ENCODE measurements at regions not wholly inside any gene's neighbourhood (a gene's known extent, or its start where the extent isn't known, plus 50 kb on each side); places are given as distances from the start of the nearest gene placed in this dataset.

DNA sequence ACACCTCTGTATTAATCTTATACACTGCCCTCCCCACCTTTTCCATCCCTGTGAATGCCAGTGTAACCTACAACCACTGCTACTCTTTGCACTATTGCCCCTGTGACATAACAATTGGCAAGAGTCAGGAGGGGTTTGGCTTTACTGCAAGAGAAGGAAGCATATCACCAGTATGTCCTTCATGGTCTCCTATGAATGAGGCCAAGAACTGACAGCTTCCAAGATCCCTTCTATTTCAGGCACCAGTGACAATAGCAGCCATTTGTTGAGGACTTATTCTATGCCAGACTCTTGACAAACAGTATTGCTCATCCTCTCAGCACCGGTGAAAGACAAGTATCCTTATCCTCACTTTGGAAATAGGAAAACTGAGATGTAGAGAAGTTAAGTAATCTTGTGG is 363.9 kb downstream of the MID1IP1 start:
- in situ Hi-C loops (cut with MboI; ENCODE audit: low sequenced_read_pairs), result no loop called here

DNA sequence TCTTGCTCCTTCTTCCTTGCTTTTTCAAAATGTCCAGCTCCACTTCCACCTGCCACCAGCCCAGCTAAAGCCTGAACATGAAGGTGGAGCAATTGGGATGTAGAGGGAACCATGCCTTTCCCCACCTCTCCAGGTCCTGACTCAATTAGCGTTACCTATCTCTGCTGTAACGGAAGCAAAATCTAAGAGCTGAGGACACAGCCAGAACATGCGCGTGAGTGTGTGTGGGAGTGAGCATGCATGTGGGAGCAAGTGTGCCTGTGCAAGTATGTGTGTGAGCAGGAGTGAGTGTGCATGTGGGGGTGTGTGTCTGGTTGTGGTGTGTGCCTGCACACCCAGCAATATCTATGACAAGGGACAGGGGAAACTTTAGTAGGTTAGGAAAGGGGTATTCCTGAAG is 364.5 kb downstream of the MID1IP1 start:
- in situ Hi-C loops (cut with MboI; ENCODE audit: low sequenced_read_pairs), result no loop called here

DNA sequence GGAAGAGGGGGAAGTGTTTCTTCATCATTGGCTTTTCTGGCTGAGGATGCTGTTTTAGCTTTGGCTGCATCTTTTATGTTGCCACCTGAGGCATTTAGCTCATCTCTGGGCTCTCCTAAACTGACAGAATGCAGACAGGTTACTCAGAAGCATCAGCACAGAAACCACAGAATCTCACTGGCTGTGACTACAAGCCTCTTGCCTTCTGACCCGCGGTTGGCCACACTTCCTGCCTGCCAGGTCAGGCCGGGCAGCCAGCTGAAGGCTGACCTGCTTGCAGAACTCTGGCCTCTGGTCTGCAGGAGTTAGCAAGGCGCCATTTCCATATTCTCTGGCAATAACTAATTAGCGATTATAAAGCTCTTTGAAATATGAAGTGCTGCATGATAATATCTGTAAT is 366.5 kb downstream of the MID1IP1 start:
- in situ Hi-C loops (cut with MboI; ENCODE audit: low sequenced_read_pairs), result no loop called here

DNA sequence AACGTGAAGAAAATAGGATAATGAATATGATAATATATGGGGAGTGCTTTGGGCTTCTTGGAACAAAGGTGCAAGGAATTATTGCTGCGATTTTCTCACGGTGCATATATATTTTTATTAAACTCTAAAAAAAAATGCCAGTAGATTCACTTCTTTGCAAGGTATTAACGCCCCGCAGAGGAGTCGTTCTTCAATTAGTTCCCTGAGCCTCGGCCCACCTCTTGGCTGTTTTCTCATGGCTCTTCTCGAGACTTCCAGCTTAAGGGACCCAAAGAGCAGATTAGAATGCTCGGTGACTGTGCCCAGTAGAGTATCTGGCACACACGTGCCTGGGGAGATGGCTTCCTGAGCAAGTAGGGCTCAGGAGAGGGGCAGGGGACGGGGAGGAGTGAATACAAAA is 367.4 kb downstream of the MID1IP1 start:
- in situ Hi-C loops (cut with MboI; ENCODE audit: low sequenced_read_pairs), result no loop called here

DNA sequence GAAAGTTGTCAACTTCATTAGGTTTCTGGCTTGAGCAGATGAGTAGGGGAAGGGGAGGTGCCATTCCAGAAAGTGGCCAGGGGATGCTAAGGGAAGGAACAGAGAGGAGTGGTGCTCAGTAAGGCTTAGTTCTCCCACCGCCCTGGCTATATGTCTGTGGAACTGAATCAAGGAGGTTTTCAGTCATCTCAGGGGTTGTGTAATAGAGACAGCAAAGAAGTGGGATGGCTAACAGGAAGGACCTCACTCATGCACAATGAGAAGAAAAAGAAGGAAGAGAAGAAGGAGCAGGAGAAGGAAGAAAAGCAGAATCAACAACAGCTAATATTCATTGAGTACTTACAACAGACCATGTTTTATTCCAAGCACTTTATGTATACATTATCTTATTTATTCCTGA is 368.7 kb downstream of the MID1IP1 start:
- in situ Hi-C loops (cut with MboI; ENCODE audit: low sequenced_read_pairs), result no loop called here

DNA sequence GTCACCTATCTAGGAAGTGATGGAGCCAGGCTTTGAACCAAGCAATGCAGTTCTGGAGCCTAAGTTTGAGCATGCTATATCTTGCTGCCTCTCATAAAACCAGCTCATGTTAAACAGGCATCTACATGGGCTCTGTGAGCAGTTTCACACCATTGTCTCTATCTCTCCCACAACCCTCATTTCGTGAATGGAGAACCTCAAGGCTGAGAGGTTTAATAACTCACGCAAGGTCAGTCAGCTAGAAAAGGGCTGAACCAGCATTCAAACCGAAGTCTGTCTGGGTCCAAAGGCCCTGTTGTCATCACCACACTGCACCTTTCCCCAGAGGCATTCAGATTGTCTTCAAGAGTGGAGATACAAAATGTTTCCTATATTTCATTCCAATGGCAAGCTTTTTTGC is 369.2 kb downstream of the MID1IP1 start:
- in situ Hi-C loops (cut with MboI; ENCODE audit: low sequenced_read_pairs), result no loop called here

DNA sequence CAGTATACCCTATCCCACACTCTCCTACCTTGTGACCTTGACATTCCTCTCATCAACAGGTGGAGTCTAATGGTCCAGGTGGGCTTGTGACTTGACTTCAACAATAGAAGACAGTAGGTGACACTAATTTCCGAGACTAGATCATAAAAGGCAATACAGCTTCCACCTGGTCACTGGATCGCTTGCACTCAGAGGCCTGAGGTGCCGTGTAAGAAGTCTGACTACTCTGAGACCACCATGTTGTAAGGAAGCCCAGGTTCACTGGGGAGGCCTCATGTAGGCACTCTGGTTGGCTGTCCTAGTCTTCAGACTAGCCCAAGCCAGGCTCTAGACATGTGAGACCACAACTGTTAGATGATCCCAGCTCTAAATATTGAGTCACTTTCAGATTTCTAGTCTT is 370.4 kb downstream of the MID1IP1 start:
- in situ Hi-C loops (cut with MboI; ENCODE audit: low sequenced_read_pairs), result no loop called here

DNA sequence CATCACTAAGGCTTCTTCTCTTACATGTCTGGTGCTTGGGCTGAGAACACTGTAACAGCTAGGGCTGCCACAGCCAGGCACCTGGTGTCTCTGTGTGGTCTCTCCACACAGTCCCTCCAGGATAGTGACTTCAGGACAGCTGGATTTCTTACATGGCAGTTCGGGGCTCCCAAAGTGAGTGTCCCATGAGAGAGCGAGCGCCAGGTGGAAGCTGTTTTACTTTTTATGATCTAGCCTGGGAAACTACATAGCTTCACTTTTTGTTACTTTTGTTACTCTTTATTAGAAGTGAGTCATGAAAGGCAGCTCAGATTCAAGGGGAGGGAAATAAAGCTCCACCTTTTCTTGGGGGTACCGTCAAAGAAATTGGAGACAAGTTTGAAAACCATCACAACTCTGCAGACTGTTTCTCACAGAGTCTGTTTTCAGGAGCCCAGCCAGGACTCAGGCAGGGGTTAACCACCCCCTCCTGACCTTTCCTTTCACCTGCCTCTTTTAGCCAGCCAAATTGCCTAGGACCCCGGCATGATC is 373.0 kb downstream of the MID1IP1 start:
- in situ Hi-C loops (cut with MboI; ENCODE audit: low sequenced_read_pairs), result no loop called here

DNA sequence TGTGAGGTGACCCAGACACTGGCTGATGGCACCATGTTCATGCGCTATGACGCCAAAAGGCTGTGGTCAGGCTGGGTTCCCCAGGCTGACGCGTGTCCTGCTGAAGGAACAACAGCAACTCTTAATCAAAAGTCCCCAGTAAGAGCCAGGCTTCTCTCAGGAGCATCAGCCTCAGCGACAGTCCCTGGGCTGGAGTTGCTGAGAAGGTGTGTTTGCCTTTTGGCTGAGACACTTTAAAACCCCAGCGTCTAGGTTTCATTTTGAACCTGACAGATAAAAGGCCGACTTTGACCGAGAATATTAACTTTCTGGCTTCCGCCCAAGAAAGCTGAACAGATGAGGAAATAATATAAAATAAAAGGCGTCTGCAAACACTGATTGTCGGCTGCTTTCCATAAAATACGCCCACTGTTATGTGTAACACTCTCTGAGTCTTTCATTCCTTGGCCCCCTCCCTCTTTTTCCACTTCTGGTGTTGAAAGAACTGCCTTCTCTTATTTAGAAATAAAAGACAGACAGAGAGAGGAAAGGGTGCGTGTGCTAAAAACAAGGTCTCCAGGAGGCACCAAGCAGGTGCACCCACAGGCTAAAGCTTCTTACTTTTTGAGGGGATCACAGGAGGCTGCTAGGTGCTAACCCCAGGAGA is 373.6 kb downstream of the MID1IP1 start:
- in situ Hi-C loops (cut with MboI; ENCODE audit: low sequenced_read_pairs), result no loop called here

DNA sequence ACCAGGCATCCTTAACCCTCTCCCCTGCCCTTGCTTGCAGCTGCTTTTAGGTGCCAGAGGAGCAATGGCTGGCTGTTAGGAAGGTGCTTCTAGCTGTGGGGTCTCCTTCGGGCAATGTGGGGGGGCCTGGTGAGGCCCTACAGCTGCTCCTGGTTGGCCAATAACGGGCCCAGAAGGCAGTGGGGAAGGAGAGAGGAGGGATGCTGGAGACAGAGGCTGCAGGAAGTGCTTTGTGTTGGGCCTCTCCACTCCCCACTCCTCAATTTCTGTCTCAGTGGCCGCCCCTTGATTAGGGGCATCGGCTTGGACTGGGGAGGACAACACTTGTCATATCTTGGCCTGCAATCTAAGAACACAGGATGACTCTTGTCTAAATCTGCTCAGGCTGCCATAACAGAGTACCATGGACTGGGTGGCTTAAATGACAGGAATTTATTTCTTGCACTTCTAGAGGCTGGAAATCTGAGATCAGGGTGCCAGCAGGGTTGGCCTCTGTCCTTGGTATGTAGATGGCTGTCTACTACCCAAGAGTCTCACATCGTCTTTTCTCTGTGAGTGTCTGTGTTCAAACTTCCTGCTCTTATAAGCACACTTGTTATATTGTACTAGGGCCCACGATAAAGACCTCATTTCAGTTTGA is 374.3 kb downstream of the MID1IP1 start:
- in situ Hi-C loops (cut with MboI; ENCODE audit: low sequenced_read_pairs), result no loop called here

DNA sequence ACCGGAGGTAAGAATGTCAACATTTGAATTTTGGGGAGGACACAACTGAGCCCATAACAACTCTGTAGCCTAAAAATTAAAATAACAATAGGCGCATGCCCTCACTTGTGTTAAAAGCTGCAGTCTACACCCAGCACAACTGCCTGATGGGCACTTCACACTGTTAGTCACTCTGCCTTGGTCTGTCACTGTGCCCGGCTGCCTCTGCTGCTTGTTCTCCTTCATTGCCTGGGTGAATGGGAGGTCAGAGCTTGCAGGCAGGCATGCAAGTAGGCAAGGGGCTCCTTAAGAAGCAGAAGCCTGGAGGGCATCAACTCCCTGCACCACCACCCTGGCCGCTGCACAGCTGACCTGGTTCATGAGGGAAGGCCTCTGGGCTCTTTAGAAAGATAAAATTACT is 374.8 kb downstream of the MID1IP1 start:
- in situ Hi-C loops (cut with MboI; ENCODE audit: low sequenced_read_pairs), result no loop called here

DNA sequence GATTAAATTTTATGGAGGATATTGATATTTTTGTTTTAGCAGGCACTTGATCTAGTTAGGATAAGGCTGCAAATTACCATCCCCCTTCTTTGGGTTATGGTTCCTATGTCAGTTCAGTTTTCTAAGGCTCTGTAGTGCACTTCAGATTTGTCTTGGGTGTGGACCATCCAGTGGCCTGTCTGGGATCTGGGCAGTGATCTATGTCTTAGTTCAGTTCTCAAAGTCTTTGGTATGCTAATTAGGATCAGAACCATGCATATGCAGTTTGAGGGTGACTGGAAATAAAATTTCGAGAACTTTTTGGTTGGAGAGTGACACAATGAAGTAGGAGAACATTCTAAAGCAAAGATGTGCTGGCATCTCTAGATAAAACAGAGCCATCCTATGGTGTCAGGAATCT is 388.2 kb downstream of the MID1IP1 start:
- in situ Hi-C loops (cut with MboI; ENCODE audit: low sequenced_read_pairs), result no loop called here

DNA sequence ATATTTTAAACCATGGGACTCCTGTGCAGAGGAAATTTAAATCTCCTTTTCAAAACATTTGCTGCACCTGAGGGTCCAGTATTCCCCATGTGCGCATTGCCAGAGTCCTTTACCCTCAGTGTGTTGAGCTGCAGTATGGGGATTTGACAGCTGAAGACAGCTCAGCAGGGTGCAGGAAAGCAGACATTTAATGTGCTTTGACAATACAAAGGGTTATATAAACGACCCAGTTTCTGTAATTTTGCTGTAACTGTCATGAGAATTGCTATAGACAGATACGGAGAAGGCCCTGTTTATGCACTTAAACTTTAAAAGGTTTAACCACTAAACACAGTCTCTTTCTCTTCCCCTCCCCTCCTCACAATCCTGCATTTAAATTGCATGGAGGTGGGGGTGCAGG is 393.4 kb downstream of the MID1IP1 start:
- in situ Hi-C loops (cut with MboI; ENCODE audit: low sequenced_read_pairs), result no loop called here

DNA sequence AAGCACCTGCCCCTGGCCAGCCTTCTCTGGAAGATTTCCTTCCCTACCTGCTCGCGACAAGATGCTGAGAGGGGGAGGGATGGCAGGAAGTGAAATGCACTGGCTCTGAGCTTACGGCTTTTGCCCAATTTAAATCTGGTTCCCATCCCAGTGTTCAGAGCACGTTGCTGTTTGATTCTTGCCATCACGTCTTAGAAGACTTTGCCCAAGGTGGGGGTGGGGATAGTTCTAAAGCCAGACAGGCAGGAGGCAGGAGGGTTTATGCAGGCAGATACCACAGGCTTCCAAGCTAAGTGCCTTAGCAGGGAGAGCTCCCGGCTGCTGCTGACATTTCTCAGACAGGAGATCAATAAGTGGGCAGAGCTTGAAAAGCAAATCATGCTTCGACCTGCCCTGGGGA is 393.9 kb downstream of the MID1IP1 start:
- in situ Hi-C loops (cut with MboI; ENCODE audit: low sequenced_read_pairs), result no loop called here

DNA sequence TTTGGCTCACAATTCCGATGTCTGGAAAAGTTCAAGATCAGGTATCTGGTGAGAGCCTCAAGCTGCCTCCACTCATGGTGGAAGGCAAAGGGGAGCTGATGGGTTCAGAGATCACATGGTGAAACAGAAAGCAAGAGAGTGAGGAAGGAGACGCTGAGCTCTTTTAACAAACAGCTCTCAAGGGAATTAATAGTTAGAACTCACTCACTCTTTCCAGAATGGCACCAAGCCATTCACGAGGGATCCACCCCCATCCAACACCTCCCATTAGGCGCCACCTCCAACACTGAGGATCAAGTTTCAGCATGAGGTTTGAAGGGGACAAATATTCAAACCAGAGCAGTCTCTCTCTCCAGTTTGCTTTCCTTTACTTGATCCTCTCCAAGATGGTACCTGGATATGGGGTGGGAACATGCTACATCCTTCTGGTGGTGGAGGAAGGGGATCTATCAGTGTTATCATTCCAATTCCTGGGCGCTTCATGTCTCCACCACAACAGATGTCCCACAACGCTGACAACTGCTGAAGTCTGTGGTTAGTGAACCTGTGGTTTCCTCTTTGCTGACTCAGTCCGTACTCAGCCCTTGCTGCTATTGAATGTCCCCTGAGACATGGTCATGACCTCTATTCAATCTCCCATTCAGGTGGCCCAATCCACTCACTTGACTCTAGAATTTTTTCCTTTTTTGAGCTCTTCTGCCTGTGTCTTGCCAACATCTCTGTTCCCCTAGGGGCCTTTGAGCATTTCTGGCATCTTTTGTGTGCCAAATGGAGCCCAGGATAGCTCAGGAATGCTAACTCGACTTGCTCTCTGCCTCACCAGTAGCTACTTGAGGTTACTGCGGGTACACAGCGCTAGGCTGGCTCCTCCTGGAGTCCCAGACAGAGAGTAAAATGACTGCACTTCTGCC is 395.2 kb downstream of the MID1IP1 start:
- in situ Hi-C loops (cut with MboI; ENCODE audit: low sequenced_read_pairs), result no loop called here

DNA sequence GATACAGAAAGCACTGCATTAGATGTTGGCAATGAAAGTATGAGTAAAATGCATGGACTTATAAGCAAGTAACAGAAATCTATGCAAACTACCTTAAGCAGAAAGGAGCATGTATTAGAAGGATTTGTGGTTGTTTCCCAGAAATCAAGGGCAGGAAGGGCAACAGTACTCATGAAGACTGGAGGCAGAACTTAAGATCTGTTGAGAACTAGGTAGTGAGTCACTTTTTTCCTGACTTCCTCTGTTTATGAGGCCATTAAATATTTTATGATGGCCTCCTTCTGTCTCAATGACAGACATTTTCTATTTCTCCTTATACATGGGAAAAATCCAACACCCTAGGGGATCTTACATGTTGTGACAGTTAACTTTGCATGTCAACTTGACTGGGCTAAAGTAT is 398.2 kb downstream of the MID1IP1 start:
- in situ Hi-C loops (cut with MboI; ENCODE audit: low sequenced_read_pairs), result no loop called here

DNA sequence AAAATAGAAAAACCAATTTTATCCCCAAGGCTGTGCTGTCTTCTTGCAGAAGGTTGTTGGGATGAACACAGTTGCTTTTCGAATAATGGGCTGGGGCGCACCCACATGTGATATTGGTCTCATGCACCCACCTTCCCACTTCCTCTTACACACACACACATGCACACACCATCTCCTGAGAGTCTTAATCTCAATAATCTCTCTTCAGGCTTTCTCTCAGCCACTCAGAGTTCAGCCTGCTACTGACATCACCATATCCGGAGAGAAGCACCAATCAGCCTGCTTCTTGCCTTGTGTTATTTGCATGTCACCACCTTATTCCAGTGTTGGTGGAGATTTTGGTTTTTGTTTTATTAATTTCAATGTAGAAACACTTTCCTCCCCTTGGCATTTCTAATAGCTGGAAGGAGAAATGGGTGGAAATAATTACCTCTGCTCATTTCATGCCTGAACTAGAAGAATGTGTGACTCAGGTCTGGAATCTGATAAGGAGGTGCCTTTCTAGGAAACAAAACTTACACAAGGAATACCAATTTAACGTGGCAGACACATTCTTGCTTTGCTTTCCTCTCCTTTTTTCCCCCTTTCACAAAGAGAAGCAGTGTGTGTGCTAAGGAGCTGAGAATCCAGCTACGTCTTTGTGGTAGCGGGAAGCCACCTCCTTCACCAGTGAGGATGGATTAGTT is 400.2 kb downstream of the MID1IP1 start:
- in situ Hi-C loops (cut with MboI; ENCODE audit: low sequenced_read_pairs), result no loop called here

DNA sequence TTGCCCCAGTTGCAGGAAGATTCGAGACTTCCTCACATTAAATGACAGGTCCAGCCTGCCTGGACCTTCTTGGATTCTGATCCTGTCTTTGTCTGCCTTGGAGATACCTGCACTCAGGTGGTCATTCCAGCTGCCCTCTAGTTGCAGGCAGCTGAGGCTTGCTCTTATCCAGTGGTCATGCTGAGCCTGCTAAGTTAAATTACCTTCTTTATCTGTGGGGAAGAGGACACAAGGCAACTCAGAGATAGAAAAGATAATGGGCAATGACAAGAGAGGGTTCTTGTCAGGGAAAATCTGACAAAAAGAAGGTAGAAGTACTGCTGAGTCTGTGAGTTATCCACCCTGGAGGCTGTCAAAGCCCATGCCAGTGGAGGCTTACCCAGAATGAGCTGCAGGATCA is 401.4 kb downstream of the MID1IP1 start:
- in situ Hi-C loops (cut with MboI; ENCODE audit: low sequenced_read_pairs), result no loop called here

DNA sequence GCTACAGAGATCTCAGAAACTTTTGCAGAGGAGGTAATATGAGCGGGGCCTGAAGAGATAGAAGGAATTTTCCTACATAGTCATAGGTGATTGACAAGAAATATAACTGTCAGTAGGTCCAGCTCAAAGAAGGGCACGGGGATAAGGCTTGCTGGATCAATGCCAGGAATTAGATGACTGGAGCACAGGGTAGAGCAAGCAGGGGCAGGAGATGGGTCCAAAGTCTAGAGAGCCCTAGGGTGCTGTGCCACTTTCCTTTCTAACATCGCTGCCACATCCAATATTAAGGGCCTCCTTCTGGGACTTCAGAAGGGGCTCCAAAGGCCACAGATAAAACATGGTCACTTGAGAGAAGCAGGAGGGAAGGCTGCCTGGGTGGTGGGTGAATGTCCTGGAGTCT is 402.2 kb downstream of the MID1IP1 start:
- in situ Hi-C loops (cut with MboI; ENCODE audit: low sequenced_read_pairs), result no loop called here

DNA sequence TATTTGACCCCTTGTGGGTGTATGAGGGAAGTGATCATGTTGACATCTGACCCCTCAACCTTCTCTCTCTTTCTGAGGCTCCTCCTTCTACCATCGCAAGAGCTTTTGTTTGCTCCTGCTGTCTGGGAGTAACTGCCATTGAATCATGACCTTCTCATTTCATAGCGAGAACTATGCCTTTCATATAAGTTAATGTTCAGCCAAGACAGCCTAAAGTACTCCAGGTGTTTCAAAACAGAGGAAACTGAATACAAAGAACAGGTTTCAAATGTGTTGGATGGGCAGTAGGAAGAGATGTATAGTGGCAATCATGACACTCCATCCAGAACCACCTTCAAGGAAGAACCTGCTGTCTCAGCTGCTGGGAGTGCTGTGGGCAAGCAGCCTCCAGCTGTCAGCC is 403.1 kb downstream of the MID1IP1 start:
- in situ Hi-C loops (cut with MboI; ENCODE audit: low sequenced_read_pairs), result no loop called here

DNA sequence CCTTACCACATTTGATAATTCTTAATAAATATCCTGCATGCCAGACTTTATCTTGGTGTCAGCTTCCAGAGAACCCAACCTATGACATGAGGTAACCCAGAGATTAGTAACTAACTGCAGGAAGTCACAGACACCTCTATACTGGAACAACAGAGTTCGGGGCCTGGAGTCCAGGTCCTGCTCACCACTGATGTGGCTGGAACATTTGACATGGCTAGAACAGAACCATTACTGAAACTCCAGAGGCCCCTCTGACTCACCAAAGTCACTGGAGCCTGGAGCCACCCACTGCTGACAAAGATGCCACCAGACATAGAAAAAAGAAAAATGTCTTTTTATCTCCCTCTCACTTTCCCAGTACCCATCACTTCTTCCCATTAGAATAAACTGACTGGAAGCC is 403.7 kb downstream of the MID1IP1 start:
- in situ Hi-C loops (cut with MboI; ENCODE audit: low sequenced_read_pairs), result no loop called here
